Mesodermal cell (in vitro differentiated cells): ENCODE measurements at regions not wholly inside any gene's neighbourhood (a gene's known extent, or its start where the extent isn't known, plus 50 kb on each side); places are given as distances from the start of the nearest gene placed in this dataset.

Source experiments
- H3K27ac ChIP-seq: 2 replicates; pipeline ENCODE4 v1.7.0; 2013; ENCODE audit warnings: mild to moderate bottlenecking, low read depth, low read length, moderate library complexity; ENCODE audit not compliant: severe bottlenecking
- H3K36me3 ChIP-seq: 2 replicates; pipeline ENCODE4 v1.7.1; 2013; ENCODE audit warnings: mild to moderate bottlenecking, low read length, moderate library complexity; ENCODE audit not compliant: control insufficient read depth, insufficient read depth
- H3K4me1 ChIP-seq: one replicate; pipeline ENCODE4 v1.7.1; 2013; ENCODE audit warnings: mild to moderate bottlenecking, low read length; ENCODE audit not compliant: insufficient read depth, control insufficient read depth, poor library complexity, severe bottlenecking
- H3K4me3 ChIP-seq: 2 replicates; pipeline ENCODE4 v1.7.0; 2013; ENCODE audit warnings: low read length, control low read depth, mild to moderate bottlenecking; ENCODE audit not compliant: insufficient read depth, poor library complexity, severe bottlenecking; ENCODE audit errors: extremely low read depth
- H3K9me3 ChIP-seq: 2 replicates; pipeline ENCODE4 v1.7.1; 2013; ENCODE audit warnings: mild to moderate bottlenecking, low read length, moderate library complexity; ENCODE audit not compliant: control insufficient read depth
- WGBS, 2 experiments: methylation state at CpG; one replicate each; pipeline ENCODE4 v1.1.5; 2013; ENCODE audit warnings: missing lambda C conversion rate in 2 of 2; ENCODE audit not compliant: insufficient coverage in 2 of 2; 5-methylcytosine and 5-hydroxymethylcytosine counted together

GRCh38 chr5:106749826-106750225 lies 920.9 kb downstream of the EFNA5 start:
- no peaks in the 10 kb centered on the region for H3K9me3 ChIP-seq
- H3K4me3 ChIP-seq = no peak overlapping the region
- no peak overlapping the region for H3K27ac ChIP-seq
- no peaks in the 10 kb centered on the region for H3K4me1 ChIP-seq
- H3K36me3 ChIP-seq = no peaks in the 10 kb centered on the region

GRCh38 chr5:106739127-106739526 lies 931.6 kb downstream of the EFNA5 start:
- Histone ChIP-seq H3K9me3 (no peaks in the 10 kb centered on the region), H3K27ac (no peak overlapping the region), H3K36me3 (no peaks in the 10 kb centered on the region), H3K4me3 (no peak overlapping the region), H3K4me1 (no peaks in the 10 kb centered on the region)
- no CpG with 5 or more reads among the region's 2 CpGs for WGBS, 2 experiments

- Histone ChIP-seq H3K27ac (no peak overlapping the region), H3K4me1 (no peaks in the 10 kb centered on the region), H3K9me3 (no peaks in the 10 kb centered on the region), H3K36me3 (no peaks in the 10 kb centered on the region), H3K4me3 (no peak overlapping the region)
- no CpG with 5 or more reads among the region's 1 CpG for WGBS, 2 experiments
These were observed 933.6 kb downstream of the EFNA5 start for GRCh38 chr5:106737111-106737510.

- Histone ChIP-seq H3K4me1 (no peaks in the 10 kb centered on the region), H3K27ac (no peak overlapping the region), H3K4me3 (no peak overlapping the region), H3K9me3 (no peaks in the 10 kb centered on the region), H3K36me3 (no peaks in the 10 kb centered on the region)
These were observed 938.1 kb downstream of the EFNA5 start for GRCh38 chr5:106732624-106733023.

GRCh38 chr5:106730912-106731311 lies 939.8 kb downstream of the EFNA5 start:
- H3K9me3 ChIP-seq = no peaks in the 10 kb centered on the region
- 86% methylated on average over 1 of the region's 1 CpG; no CpG with 5 or more reads in 1 of the 2 experiments for WGBS, 2 experiments

GRCh38 chr5:106730506-106730905 lies 940.2 kb downstream of the EFNA5 start:
- H3K4me1 ChIP-seq = no peaks in the 10 kb centered on the region
- H3K36me3 ChIP-seq = no peaks in the 10 kb centered on the region
- H3K4me3 ChIP-seq = no peak overlapping the region
- WGBS, 2 experiments = 53 to 86% methylated on average over 1 to 3 of the region's 3 CpGs
- no peak overlapping the region for H3K27ac ChIP-seq
- H3K9me3 ChIP-seq = no peaks in the 10 kb centered on the region

More at GRCh38 chr5:106730912-106731311, 939.8 kb downstream of the EFNA5 start:
- Histone ChIP-seq H3K4me3 (no peak overlapping the region), H3K4me1 (no peaks in the 10 kb centered on the region), H3K36me3 (no peaks in the 10 kb centered on the region), H3K27ac (no peak overlapping the region)

GRCh38 chr5:106728208-106728607 lies 942.5 kb downstream of the EFNA5 start:
- Histone ChIP-seq H3K36me3 (no peaks in the 10 kb centered on the region), H3K9me3 (no peaks in the 10 kb centered on the region), H3K4me1 (no peaks in the 10 kb centered on the region), H3K27ac (no peak overlapping the region), H3K4me3 (no peak overlapping the region)
- WGBS, 2 experiments = no CpG with 5 or more reads among the region's 4 CpGs

- no peak overlapping the region for H3K27ac ChIP-seq
- no peaks in the 10 kb centered on the region for H3K9me3 ChIP-seq
- H3K4me1 ChIP-seq = no peaks in the 10 kb centered on the region
- 88 to 89% methylated on average over 2 of the region's 2 CpGs for WGBS, 2 experiments
- H3K4me3 ChIP-seq = no peak overlapping the region
- H3K36me3 ChIP-seq = no peaks in the 10 kb centered on the region
These were observed 943.7 kb downstream of the EFNA5 start for GRCh38 chr5:106727071-106727470.

GRCh38 chr5:106720367-106720766 lies 950.4 kb downstream of the EFNA5 start:
- 96 to 100% methylated on average over 1 to 2 of the region's 3 CpGs for WGBS, 2 experiments
- Histone ChIP-seq H3K4me1 (no peaks in the 10 kb centered on the region), H3K27ac (no peak overlapping the region), H3K9me3 (no peaks in the 10 kb centered on the region), H3K4me3 (no peak overlapping the region), H3K36me3 (no peaks in the 10 kb centered on the region)

- Histone ChIP-seq H3K4me3 (no peak overlapping the region), H3K4me1 (peaks cover 7% of the 10 kb centered on the region), H3K9me3 (no peaks in the 10 kb centered on the region), H3K27ac (no peak overlapping the region), H3K36me3 (no peaks in the 10 kb centered on the region)
- whole genome bisulfite sequencing, 2 experiments = 88 to 90% methylated on average over 1 of the region's 1 CpG
These were observed 970.9 kb downstream of the EFNA5 start for GRCh38 chr5:106699796-106700195.

GRCh38 chr5:106699198-106699597 lies 971.5 kb downstream of the EFNA5 start:
- H3K36me3 ChIP-seq = no peaks in the 10 kb centered on the region
- 60 to 83% methylated on average over 4 to 6 of the region's 6 CpGs for WGBS, 2 experiments
- peaks cover 7% of the 10 kb centered on the region for H3K4me1 ChIP-seq
- no peak overlapping the region for H3K27ac ChIP-seq
- no peak overlapping the region for H3K4me3 ChIP-seq
- H3K9me3 ChIP-seq = no peaks in the 10 kb centered on the region

GRCh38 chr5:106698169-106698568 lies 972.6 kb downstream of the EFNA5 start:
- Histone ChIP-seq H3K4me1 (peaks cover 7% of the 10 kb centered on the region), H3K4me3 (no peak overlapping the region), H3K9me3 (no peaks in the 10 kb centered on the region), H3K27ac (no peak overlapping the region), H3K36me3 (no peaks in the 10 kb centered on the region)
- 95 to 100% methylated on average over 1 to 2 of the region's 5 CpGs for WGBS, 2 experiments
